ENCODE measurements at regions not wholly inside any gene's neighbourhood (a gene's known extent, or its start where the extent isn't known, plus 50 kb on each side); places are given as distances from the start of the nearest gene placed in this dataset.

GRCh38 chr4:11698846-11699590 is 270.3 kb upstream of the HS3ST1 start:
- TF ChIP-seq CTCF (IDR thresholded peaks at IDR 0.05; ENCODE audit: low read depth, low read length, missing control alignments) = no peak
- DNase-seq (ENCODE audit: low read depth) = peak; percentile 32
- no peak overlapping the region for H3K4me3 ChIP-seq (ENCODE audit: low read depth, low read length)
- in situ Hi-C loops (cut with HindIII; ENCODE audit: low sequenced_read_pairs) = no loop called here

- peak; percentile 22 for DNase-seq (ENCODE audit: low read depth)
- no peak overlapping the region for H3K4me3 ChIP-seq (ENCODE audit: low read depth, low read length)
- TF ChIP-seq CTCF (IDR thresholded peaks at IDR 0.05; ENCODE audit: low read depth, low read length, missing control alignments) = no peak
- in situ Hi-C loops (cut with HindIII; ENCODE audit: low sequenced_read_pairs) = no loop called here
These were observed 269.3 kb upstream of the HS3ST1 start for GRCh38 chr4:11698033-11698432.

GRCh38 chr4:11693693-11694092 is 265.0 kb upstream of the HS3ST1 start:
- TF ChIP-seq CTCF (IDR thresholded peaks at IDR 0.05; ENCODE audit: low read depth, low read length, missing control alignments) = no peak
- no peak for DNase-seq (ENCODE audit: low read depth)
- in situ Hi-C loops (cut with HindIII; ENCODE audit: low sequenced_read_pairs) = no loop called here
- H3K4me3 ChIP-seq (ENCODE audit: low read depth, low read length) = no peak overlapping the region

- H3K4me3 ChIP-seq (ENCODE audit: low read depth, low read length) = no peak overlapping the region
- no peak for DNase-seq (ENCODE audit: low read depth)
- no peak for TF ChIP-seq CTCF (IDR thresholded peaks at IDR 0.05; ENCODE audit: low read depth, low read length, missing control alignments)
- in situ Hi-C loops (cut with HindIII; ENCODE audit: low sequenced_read_pairs) = no loop called here
These were observed 262.5 kb upstream of the HS3ST1 start for GRCh38 chr4:11691236-11691635.

- DNase-seq (ENCODE audit: low read depth) = no peak
- in situ Hi-C loops (cut with HindIII; ENCODE audit: low sequenced_read_pairs) = no loop called here
- no peak for TF ChIP-seq CTCF (IDR thresholded peaks at IDR 0.05; ENCODE audit: low read depth, low read length, missing control alignments)
- H3K4me3 ChIP-seq (ENCODE audit: low read depth, low read length) = no peak overlapping the region
These were observed 259.0 kb upstream of the HS3ST1 start for GRCh38 chr4:11687727-11688126.

- DNase-seq (ENCODE audit: low read depth) = no peak
- TF ChIP-seq CTCF (IDR thresholded peaks at IDR 0.05; ENCODE audit: low read depth, low read length, missing control alignments) = no peak
- in situ Hi-C loops (cut with HindIII; ENCODE audit: low sequenced_read_pairs) = no loop called here
- no peak overlapping the region for H3K4me3 ChIP-seq (ENCODE audit: low read depth, low read length)
These were observed 256.8 kb upstream of the HS3ST1 start for GRCh38 chr4:11685481-11685880.
